ENCODE measurements at regions not wholly inside any gene's neighbourhood (a gene's known extent, or its start where the extent isn't known, plus 50 kb on each side); places are given as distances from the start of the nearest gene placed in this dataset.
A peak's percentile ranks its signal among the peaks of the same experiment; 100 is the strongest.

GRCh38 chr22:47927648-47928210 is 1165.3 kb downstream of the TBC1D22A start:
- 0 to 100% (median 58%) methylated on average over 1 to 17 of the region's 21 CpGs; no CpG with 5 or more reads in 6 of the 10 experiments for WGBS, 10 experiments

GRCh38 chr22:47923011-47923427 is 1160.6 kb downstream of the TBC1D22A start:
- Histone ChIP-seq H3K4me3 (no peak overlapping the region), H3K27ac (no peak overlapping the region), H3K4me1 (replicated peaks in 1 of 2) (no peaks in the 10 kb centered on the region)
- in situ Hi-C loops (cut with MboI; ENCODE audit: low pct_unique_long_range_greater_than_20kb in 2 of 9, low sequenced_read_pairs in 9 of 9, unreplicated experiment in 9 of 9) = no loop called here
- WGBS, 10 experiments = 0 to 96% (median 30%) methylated on average over 1 to 6 of the region's 11 CpGs; no CpG with 5 or more reads in 3 of the 10 experiments
- no peak for ATAC-seq (replicated peaks in 6 of 8)

More at GRCh38 chr22:47927648-47928210, 1165.3 kb downstream of the TBC1D22A start:
- H3K27ac ChIP-seq = no peak overlapping the region
- no peaks in the 10 kb centered on the region for H3K4me1 ChIP-seq (replicated peaks in 1 of 2)
- no peak for ATAC-seq (replicated peaks in 6 of 8)
- in situ Hi-C loops (cut with MboI; ENCODE audit: low pct_unique_long_range_greater_than_20kb in 2 of 9, low sequenced_read_pairs in 9 of 9, unreplicated experiment in 9 of 9) = no loop called here
- H3K4me3 ChIP-seq = no peak overlapping the region

GRCh38 chr22:47921906-47922305 is 1159.5 kb downstream of the TBC1D22A start:
- no peak for ATAC-seq (replicated peaks in 6 of 8)
- WGBS, 10 experiments = 0 to 94% methylated on average over 1 to 3 of the region's 3 CpGs; no CpG with 5 or more reads in 8 of the 10 experiments
- in situ Hi-C loops (cut with MboI; ENCODE audit: low pct_unique_long_range_greater_than_20kb in 2 of 9, low sequenced_read_pairs in 9 of 9, unreplicated experiment in 9 of 9) = no loop called here
- Histone ChIP-seq H3K27ac (no peak overlapping the region), H3K4me3 (no peak overlapping the region), H3K4me1 (replicated peaks in 1 of 2) (no peaks in the 10 kb centered on the region)

- WGBS, 10 experiments = 10 to 100% (median 39%) methylated on average over 1 to 10 of the region's 10 CpGs; no CpG with 5 or more reads in 3 of the 10 experiments
- Histone ChIP-seq H3K4me3 (no peak overlapping the region), H3K4me1 (replicated peaks in 1 of 2) (no peaks in the 10 kb centered on the region), H3K27ac (no peak overlapping the region)
- no peak for ATAC-seq (replicated peaks in 6 of 8)
- in situ Hi-C loops (cut with MboI; ENCODE audit: low pct_unique_long_range_greater_than_20kb in 2 of 9, low sequenced_read_pairs in 9 of 9, unreplicated experiment in 9 of 9) = no loop called here
Measured at GRCh38 chr22:47920380-47920959, 1158.0 kb downstream of the TBC1D22A start.

- in situ Hi-C loops (cut with MboI; ENCODE audit: low pct_unique_long_range_greater_than_20kb in 2 of 9, low sequenced_read_pairs in 9 of 9, unreplicated experiment in 9 of 9) = no loop called here
- ATAC-seq (replicated peaks in 6 of 8) = no peak
- no peaks in the 10 kb centered on the region for H3K4me1 ChIP-seq (replicated peaks in 1 of 2)
- H3K27ac ChIP-seq = no peak overlapping the region
- 0 to 96% (median 31%) methylated on average over 1 to 6 of the region's 6 CpGs; no CpG with 5 or more reads in 2 of the 10 experiments for WGBS, 10 experiments
- H3K4me3 ChIP-seq = no peak overlapping the region
Measured at GRCh38 chr22:47919893-47920292, 1157.4 kb downstream of the TBC1D22A start.

- 0 to 46% (median 32%) methylated on average over 1 to 7 of the region's 11 CpGs; no CpG with 5 or more reads in 2 of the 10 experiments for WGBS, 10 experiments
- ATAC-seq (replicated peaks in 6 of 8) = peak in 1 of 8 experiments; percentile 61
- in situ Hi-C loops (cut with MboI; ENCODE audit: low pct_unique_long_range_greater_than_20kb in 2 of 9, low sequenced_read_pairs in 9 of 9, unreplicated experiment in 9 of 9) = no loop called here
- H3K4me1 ChIP-seq (replicated peaks in 1 of 2) = no peaks in the 10 kb centered on the region
- no peak overlapping the region for H3K4me3 ChIP-seq
- no peak overlapping the region for H3K27ac ChIP-seq
Measured at GRCh38 chr22:47919001-47919441, 1156.6 kb downstream of the TBC1D22A start.

- Histone ChIP-seq H3K4me3 (no peak overlapping the region), H3K4me1 (replicated peaks in 1 of 2) (no peaks in the 10 kb centered on the region), H3K27ac (no peak overlapping the region)
- peak in 1 of 8 experiments; percentile 4 for ATAC-seq (replicated peaks in 6 of 8)
- in situ Hi-C loops (cut with MboI; ENCODE audit: low pct_unique_long_range_greater_than_20kb in 2 of 9, low sequenced_read_pairs in 9 of 9, unreplicated experiment in 9 of 9) = no loop called here
- 0 to 100% (median 53%) methylated on average over 1 to 12 of the region's 15 CpGs; no CpG with 5 or more reads in 1 of the 10 experiments for WGBS, 10 experiments
Measured at GRCh38 chr22:47918276-47918921, 1155.9 kb downstream of the TBC1D22A start.

GRCh38 chr22:47914481-47915097 is 1152.1 kb downstream of the TBC1D22A start:
- Histone ChIP-seq H3K4me3 (no peak overlapping the region), H3K27ac (no peak overlapping the region), H3K4me1 (replicated peaks in 1 of 2) (no peaks in the 10 kb centered on the region)
- in situ Hi-C loops (cut with MboI; ENCODE audit: low pct_unique_long_range_greater_than_20kb in 2 of 9, low sequenced_read_pairs in 9 of 9, unreplicated experiment in 9 of 9) = no loop called here
- ATAC-seq (replicated peaks in 6 of 8) = no peak
- WGBS, 10 experiments = 36 to 88% (median 57%) methylated on average over 1 to 13 of the region's 15 CpGs; no CpG with 5 or more reads in 2 of the 10 experiments

- 30 to 86% methylated on average over 2 of the region's 9 CpGs; no CpG with 5 or more reads in 8 of the 10 experiments for WGBS, 10 experiments
- Histone ChIP-seq H3K4me1 (replicated peaks in 1 of 2) (no peaks in the 10 kb centered on the region), H3K4me3 (no peak overlapping the region), H3K27ac (no peak overlapping the region)
- in situ Hi-C loops (cut with MboI; ENCODE audit: low pct_unique_long_range_greater_than_20kb in 2 of 9, low sequenced_read_pairs in 9 of 9, unreplicated experiment in 9 of 9) = no loop called here
- no peak for ATAC-seq (replicated peaks in 6 of 8)
Measured at GRCh38 chr22:47902646-47903180, 1140.3 kb downstream of the TBC1D22A start.

- ATAC-seq (replicated peaks in 6 of 8) = no peak
Measured at GRCh38 chr22:47901911-47902310, 1139.5 kb downstream of the TBC1D22A start.

GRCh38 chr22:47899894-47900293 is 1137.4 kb downstream of the TBC1D22A start:
- 16 to 81% (median 40%) methylated on average over 1 to 7 of the region's 8 CpGs; no CpG with 5 or more reads in 2 of the 10 experiments for WGBS, 10 experiments

More at GRCh38 chr22:47901911-47902310, 1139.5 kb downstream of the TBC1D22A start:
- Histone ChIP-seq H3K4me1 (replicated peaks in 1 of 2) (no peaks in the 10 kb centered on the region), H3K27ac (no peak overlapping the region), H3K4me3 (no peak overlapping the region)
- in situ Hi-C loops (cut with MboI; ENCODE audit: low pct_unique_long_range_greater_than_20kb in 2 of 9, low sequenced_read_pairs in 9 of 9, unreplicated experiment in 9 of 9) = no loop called here
- WGBS, 10 experiments = 0 to 100% (median 66%) methylated on average over 1 to 4 of the region's 6 CpGs; no CpG with 5 or more reads in 1 of the 10 experiments

GRCh38 chr22:47898946-47899345 is 1136.5 kb downstream of the TBC1D22A start:
- no peak overlapping the region for H3K27ac ChIP-seq
- in situ Hi-C loops (cut with MboI; ENCODE audit: low pct_unique_long_range_greater_than_20kb in 2 of 9, low sequenced_read_pairs in 9 of 9, unreplicated experiment in 9 of 9) = no loop called here
- no peaks in the 10 kb centered on the region for H3K4me1 ChIP-seq (replicated peaks in 1 of 2)
- WGBS, 10 experiments = 0 to 90% (median 35%) methylated on average over 1 to 3 of the region's 3 CpGs; no CpG with 5 or more reads in 1 of the 10 experiments
- no peak overlapping the region for H3K4me3 ChIP-seq
- ATAC-seq (replicated peaks in 6 of 8) = no peak

More at GRCh38 chr22:47899894-47900293, 1137.4 kb downstream of the TBC1D22A start:
- in situ Hi-C loops (cut with MboI; ENCODE audit: low pct_unique_long_range_greater_than_20kb in 2 of 9, low sequenced_read_pairs in 9 of 9, unreplicated experiment in 9 of 9) = no loop called here
- Histone ChIP-seq H3K27ac (no peak overlapping the region), H3K4me1 (replicated peaks in 1 of 2) (no peaks in the 10 kb centered on the region), H3K4me3 (no peak overlapping the region)
- ATAC-seq (replicated peaks in 6 of 8) = no peak

GRCh38 chr22:47891609-47892008 is 1129.2 kb downstream of the TBC1D22A start:
- WGBS, 10 experiments = 0 to 80% (median 50%) methylated on average over 1 to 6 of the region's 6 CpGs; no CpG with 5 or more reads in 1 of the 10 experiments
- Histone ChIP-seq H3K27ac (no peak overlapping the region), H3K4me1 (replicated peaks in 1 of 2) (no peaks in the 10 kb centered on the region), H3K4me3 (no peak overlapping the region)
- in situ Hi-C loops (cut with MboI; ENCODE audit: low pct_unique_long_range_greater_than_20kb in 2 of 9, low sequenced_read_pairs in 9 of 9, unreplicated experiment in 9 of 9) = no loop called here
- no peak for ATAC-seq (replicated peaks in 6 of 8)
